ENCODE measurements at regions not wholly inside any gene's neighbourhood (a gene's known extent, or its start where the extent isn't known, plus 50 kb on each side); places are given as distances from the start of the nearest gene placed in this dataset.

GRCh38 chr4:1463927-1464540, 57.8 kb upstream of the NKX1-1 start:
- no peak overlapping the region for H3K27ac Mint-ChIP-seq
- Histone ChIP-seq H3K4me3 (no peak overlapping the region), H3K36me3 (no peaks in the 10 kb centered on the region), H3K4me2 (no peak overlapping the region), H3K9ac (no peak overlapping the region), H3K27ac (no peak overlapping the region), H3F3A (ENCODE audit: low read depth) (no peaks in the 10 kb centered on the region), H4K20me1 (ENCODE audit: low read depth) (no peaks in the 10 kb centered on the region), H3K27me3 (peaks cover 10% of the 10 kb centered on the region), H3K4me1 (peaks cover 8% of the 10 kb centered on the region), H2AFZ (replicated peaks) (no peak overlapping the region), H3K79me2 (ENCODE audit: low read depth) (no peaks in the 10 kb centered on the region), H3K9me3 (ENCODE audit: low read depth) (no peaks in the 10 kb centered on the region)
- TF ChIP-seq EZH2phosphoT487 (IDR thresholded peaks at IDR 0.05) (no peak), EZH2 (IDR thresholded peaks at IDR 0.05) (no peak)
- TF ChIP-seq, protein P1, sequence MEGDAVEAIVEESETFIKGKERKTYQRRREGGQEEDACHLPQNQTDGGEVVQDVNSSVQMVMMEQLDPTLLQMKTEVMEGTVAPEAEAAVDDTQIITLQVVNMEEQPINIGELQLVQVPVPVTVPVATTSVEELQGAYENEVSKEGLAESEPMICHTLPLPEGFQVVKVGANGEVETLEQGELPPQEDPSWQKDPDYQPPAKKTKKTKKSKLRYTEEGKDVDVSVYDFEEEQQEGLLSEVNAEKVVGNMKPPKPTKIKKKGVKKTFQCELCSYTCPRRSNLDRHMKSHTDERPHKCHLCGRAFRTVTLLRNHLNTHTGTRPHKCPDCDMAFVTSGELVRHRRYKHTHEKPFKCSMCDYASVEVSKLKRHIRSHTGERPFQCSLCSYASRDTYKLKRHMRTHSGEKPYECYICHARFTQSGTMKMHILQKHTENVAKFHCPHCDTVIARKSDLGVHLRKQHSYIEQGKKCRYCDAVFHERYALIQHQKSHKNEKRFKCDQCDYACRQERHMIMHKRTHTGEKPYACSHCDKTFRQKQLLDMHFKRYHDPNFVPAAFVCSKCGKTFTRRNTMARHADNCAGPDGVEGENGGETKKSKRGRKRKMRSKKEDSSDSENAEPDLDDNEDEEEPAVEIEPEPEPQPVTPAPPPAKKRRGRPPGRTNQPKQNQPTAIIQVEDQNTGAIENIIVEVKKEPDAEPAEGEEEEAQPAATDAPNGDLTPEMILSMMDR (IDR thresholded peaks at IDR 0.05), result no peak
- no peak overlapping the region for H3K4me3 Mint-ChIP-seq
- H3K4me1 Mint-ChIP-seq, result peaks cover 17% of the 10 kb centered on the region
- H3K27me3 Mint-ChIP-seq (ENCODE audit: insufficient read depth, low read depth), result peaks cover 16% of the 10 kb centered on the region
- peaks cover 12% of the 10 kb centered on the region for H3K9me3 Mint-ChIP-seq
- DNase-seq (ENCODE audit: low spot score), result no peak
- peaks cover 2% of the 10 kb centered on the region for H3K36me3 Mint-ChIP-seq

DNA sequence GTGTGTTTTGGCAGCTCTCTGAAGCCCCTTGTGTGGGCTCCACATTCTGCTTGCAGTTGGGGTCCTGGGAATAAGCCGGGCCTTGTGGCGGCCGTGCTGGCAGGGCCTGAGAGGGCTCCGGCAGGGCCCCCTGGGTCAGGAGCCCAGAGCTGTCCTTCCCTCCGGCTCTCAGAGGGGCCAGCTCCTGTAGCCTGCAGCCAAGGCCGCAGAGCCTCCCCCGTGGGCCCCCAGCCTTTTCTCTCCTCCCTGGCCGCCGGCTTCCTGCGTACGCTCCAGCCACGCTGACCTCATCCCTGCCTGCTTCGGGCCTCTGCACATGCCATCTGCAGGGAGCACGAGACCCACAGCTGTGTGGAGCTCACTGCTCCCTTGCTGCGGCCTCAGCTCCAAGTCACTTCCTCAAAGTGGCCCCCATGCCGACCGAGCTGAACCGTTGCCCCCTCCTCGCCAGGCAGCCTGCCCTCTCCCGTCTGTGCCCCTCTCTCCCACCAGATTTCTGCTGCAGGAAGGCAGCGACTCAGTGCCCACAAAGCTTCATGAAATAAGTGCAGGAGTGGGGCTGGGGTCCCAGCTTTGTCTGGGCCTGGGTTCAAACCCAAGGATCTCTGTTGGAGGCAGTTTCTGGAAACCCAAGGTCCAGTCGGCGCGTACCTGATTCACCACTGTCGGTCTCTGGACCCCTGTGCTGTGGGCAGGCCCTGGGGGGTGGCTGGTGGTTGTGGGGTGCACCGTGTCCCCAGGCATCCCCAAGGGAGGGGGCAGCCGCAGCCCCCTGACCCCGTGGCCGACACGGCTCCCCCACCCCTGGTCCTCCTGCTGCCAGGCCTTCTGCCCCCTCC, 57.1 kb upstream of the NKX1-1 start:
- TF ChIP-seq EZH2 (IDR thresholded peaks at IDR 0.05), result no peak
- no peak for TF ChIP-seq EZH2phosphoT487 (IDR thresholded peaks at IDR 0.05)
- TF ChIP-seq, protein P1 (IDR thresholded peaks at IDR 0.05), result no peak
- no peak overlapping the region for H3K4me3 Mint-ChIP-seq
- H3K9ac ChIP-seq, result no peak overlapping the region
- peaks cover 17% of the 10 kb centered on the region for H3K4me1 Mint-ChIP-seq
- no peak overlapping the region for H3K4me3 ChIP-seq
- H3K36me3 Mint-ChIP-seq, result peaks cover 2% of the 10 kb centered on the region
- peaks cover 17% of the 10 kb centered on the region for H3K27me3 Mint-ChIP-seq (ENCODE audit: insufficient read depth, low read depth)
- no peaks in the 10 kb centered on the region for H3K9me3 ChIP-seq (ENCODE audit: low read depth)
- DNase-seq (ENCODE audit: low spot score), result no peak
- no peak overlapping the region for H2AFZ ChIP-seq (replicated peaks)
- peaks cover 12% of the 10 kb centered on the region for H3K27me3 ChIP-seq
- no peak overlapping the region for H3K27ac ChIP-seq
- H3F3A ChIP-seq (ENCODE audit: low read depth), result no peaks in the 10 kb centered on the region
- no peaks in the 10 kb centered on the region for H3K36me3 ChIP-seq
- peaks cover 10% of the 10 kb centered on the region for H3K9me3 Mint-ChIP-seq
- H4K20me1 ChIP-seq (ENCODE audit: low read depth), result no peaks in the 10 kb centered on the region
- H3K27ac Mint-ChIP-seq, result peak overlapping the region; percentile 93
- H3K4me2 ChIP-seq, result no peak overlapping the region
- no peaks in the 10 kb centered on the region for H3K79me2 ChIP-seq (ENCODE audit: low read depth)
- peaks cover 12% of the 10 kb centered on the region for H3K4me1 ChIP-seq

- Mint-ChIP-seq H3K27me3 (ENCODE audit: insufficient read depth, low read depth) (peaks cover 13% of the 10 kb centered on the region), H3K27ac (no peak overlapping the region), H3K36me3 (peaks cover 2% of the 10 kb centered on the region), H3K4me3 (no peak overlapping the region), H3K4me1 (peaks cover 17% of the 10 kb centered on the region), H3K9me3 (peaks cover 4% of the 10 kb centered on the region)
- TF ChIP-seq, protein P1 (IDR thresholded peaks at IDR 0.05), result no peak
- no peak for TF ChIP-seq EZH2phosphoT487 (IDR thresholded peaks at IDR 0.05)
- no peak for TF ChIP-seq EZH2 (IDR thresholded peaks at IDR 0.05)
- no peaks in the 10 kb centered on the region for H3K9me3 ChIP-seq (ENCODE audit: low read depth)
- peaks cover 14% of the 10 kb centered on the region for H3K27me3 ChIP-seq
- H3K27ac ChIP-seq, result no peak overlapping the region
- H4K20me1 ChIP-seq (ENCODE audit: low read depth), result no peaks in the 10 kb centered on the region
- H3K4me2 ChIP-seq, result no peak overlapping the region
- H2AFZ ChIP-seq (replicated peaks), result no peak overlapping the region
- no peaks in the 10 kb centered on the region for H3F3A ChIP-seq (ENCODE audit: low read depth)
- no peak overlapping the region for H3K4me3 ChIP-seq
- H3K4me1 ChIP-seq, result peaks cover 12% of the 10 kb centered on the region
- no peak for DNase-seq (ENCODE audit: low spot score)
- no peaks in the 10 kb centered on the region for H3K79me2 ChIP-seq (ENCODE audit: low read depth)
- no peaks in the 10 kb centered on the region for H3K36me3 ChIP-seq
- no peak overlapping the region for H3K9ac ChIP-seq
Observed at GRCh38 chr4:1462768-1463075, 56.5 kb upstream of the NKX1-1 start.

Data from neural progenitor cell (in vitro differentiated cells).